Large intestine (tissue), 3 donors: ENCODE measurements at regions not wholly inside any gene's neighbourhood (a gene's known extent, or its start where the extent isn't known, plus 50 kb on each side); places are given as distances from the start of the nearest gene placed in this dataset.

ENCODE experiments used
- DNase-seq, 2 donors: peaks; one replicate each; pipeline versions ENCODE4 v3.0.0 to v3.0.0-alpha.2; 2013
- H3K27ac ChIP-seq: one replicate; pipeline ENCODE4 v1.5.1; 2013; ENCODE audit warnings: low read length
- H3K27me3 ChIP-seq: 2 replicates; pipeline ENCODE4 v1.6.1; 2013; ENCODE audit warnings: low read length; ENCODE audit not compliant: control insufficient read depth, insufficient read depth
- H3K36me3 ChIP-seq: 2 replicates; pipeline ENCODE4 v1.6.1; 2013; ENCODE audit warnings: low read length; ENCODE audit not compliant: control insufficient read depth, insufficient read depth
- H3K4me1 ChIP-seq: one replicate; pipeline ENCODE4 v1.6.1; 2013; ENCODE audit warnings: low read length; ENCODE audit not compliant: control insufficient read depth, insufficient read depth
- H3K4me3 ChIP-seq: one replicate; pipeline ENCODE4 v1.5.1; 2013; ENCODE audit warnings: low read length
- H3K9me3 ChIP-seq: one replicate; pipeline ENCODE4 v1.6.1; 2013; ENCODE audit warnings: mild to moderate bottlenecking, low read depth, low read length, moderate library complexity; ENCODE audit not compliant: control insufficient read depth
- WGBS: methylation state at CpG from one replicate; pipeline ENCODE4 v1.1.5; 2013; ENCODE audit warnings: low lambda C conversion rate; ENCODE audit not compliant: insufficient coverage; 5-methylcytosine and 5-hydroxymethylcytosine counted together

DNA sequence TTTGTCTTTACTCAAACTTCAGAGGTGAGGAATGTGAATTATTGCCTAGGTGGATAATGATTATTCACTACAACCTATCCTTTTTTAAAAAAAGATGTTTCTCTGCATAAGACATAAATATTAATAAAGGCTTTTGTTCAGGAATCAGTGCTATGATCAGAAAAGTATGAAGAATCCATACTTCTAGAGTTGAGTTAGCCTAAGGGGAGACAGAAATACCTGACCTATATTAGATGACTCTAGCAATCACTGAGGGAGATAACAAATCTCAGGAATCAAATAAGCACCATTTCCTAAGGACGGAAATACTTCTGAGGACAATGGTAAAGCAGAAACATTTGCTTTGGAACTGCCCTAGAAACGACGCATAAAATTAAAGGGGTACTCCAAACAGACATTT, 763.8 kb downstream of the GBE1 start:
- no peak overlapping the region for H3K4me3 ChIP-seq

DNA sequence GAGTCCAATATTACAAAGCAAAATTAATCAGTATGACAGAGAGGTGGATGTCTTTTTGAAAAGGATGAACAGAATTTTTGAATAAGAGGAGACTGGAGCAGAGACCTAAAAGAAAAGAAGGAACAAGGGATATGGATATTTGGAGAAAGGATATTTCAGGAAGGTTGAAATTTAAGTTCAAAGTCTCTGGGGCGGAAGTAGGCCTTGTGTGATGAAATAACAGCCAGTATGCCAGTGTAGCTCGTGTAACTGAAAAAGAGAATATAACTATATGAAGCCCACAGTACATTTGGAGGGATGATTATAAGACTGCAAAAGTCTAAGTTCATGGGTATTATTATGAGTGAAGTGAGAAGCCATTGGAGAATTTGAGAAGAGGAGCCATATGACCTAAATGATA, 766.7 kb downstream of the GBE1 start:
- Histone ChIP-seq H3K27me3 (no peaks in the 10 kb centered on the region), H3K36me3 (no peaks in the 10 kb centered on the region), H3K4me3 (no peak overlapping the region), H3K4me1 (peaks cover 12% of the 10 kb centered on the region), H3K9me3 (no peaks in the 10 kb centered on the region), H3K27ac (no peak overlapping the region)
- WGBS: 87% methylated on average over 2 of the region's 2 CpGs
- no peak for DNase-seq

More for the DNA sequence above, 763.8 kb downstream of the GBE1 start:
- Histone ChIP-seq H3K9me3 (no peaks in the 10 kb centered on the region), H3K27me3 (no peaks in the 10 kb centered on the region), H3K36me3 (no peaks in the 10 kb centered on the region), H3K27ac (peak overlapping the region; percentile 85), H3K4me1 (peaks cover 12% of the 10 kb centered on the region)
- WGBS: 40% methylated on average over 3 of the region's 3 CpGs
- no peak for DNase-seq

DNA sequence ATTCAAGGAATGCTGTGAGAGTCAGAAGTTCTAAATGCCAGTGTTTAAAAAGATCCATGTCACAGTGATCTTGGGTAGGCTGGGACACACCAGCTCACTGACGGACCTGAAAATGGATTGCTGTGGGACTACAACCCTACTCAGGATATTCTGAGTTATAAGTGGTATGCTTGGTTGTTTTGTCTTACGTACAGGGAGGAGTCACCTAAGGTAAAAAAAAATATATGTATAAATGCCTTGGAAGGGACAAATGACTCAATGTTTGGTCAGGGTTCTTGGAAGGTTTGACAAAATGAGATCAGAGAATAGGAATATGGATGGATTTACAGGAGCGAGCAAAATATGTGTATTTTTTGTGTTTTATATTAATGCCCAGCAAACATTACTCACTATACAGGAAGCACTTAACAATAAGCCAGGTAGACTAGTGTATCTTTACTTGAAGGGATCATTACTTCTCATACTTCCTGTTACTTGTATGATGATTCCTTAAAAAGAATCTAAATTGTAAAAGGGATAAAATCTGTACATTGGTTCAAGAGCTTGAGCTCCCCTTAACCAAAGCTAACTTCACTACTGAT, 767.3 kb downstream of the GBE1 start:
- H3K36me3 ChIP-seq: no peaks in the 10 kb centered on the region
- peaks cover 12% of the 10 kb centered on the region for H3K4me1 ChIP-seq
- 100% methylated on average over 1 of the region's 3 CpGs for WGBS
- no peak for DNase-seq
- no peaks in the 10 kb centered on the region for H3K9me3 ChIP-seq
- no peak overlapping the region for H3K27ac ChIP-seq
- no peak overlapping the region for H3K4me3 ChIP-seq
- no peaks in the 10 kb centered on the region for H3K27me3 ChIP-seq

DNA sequence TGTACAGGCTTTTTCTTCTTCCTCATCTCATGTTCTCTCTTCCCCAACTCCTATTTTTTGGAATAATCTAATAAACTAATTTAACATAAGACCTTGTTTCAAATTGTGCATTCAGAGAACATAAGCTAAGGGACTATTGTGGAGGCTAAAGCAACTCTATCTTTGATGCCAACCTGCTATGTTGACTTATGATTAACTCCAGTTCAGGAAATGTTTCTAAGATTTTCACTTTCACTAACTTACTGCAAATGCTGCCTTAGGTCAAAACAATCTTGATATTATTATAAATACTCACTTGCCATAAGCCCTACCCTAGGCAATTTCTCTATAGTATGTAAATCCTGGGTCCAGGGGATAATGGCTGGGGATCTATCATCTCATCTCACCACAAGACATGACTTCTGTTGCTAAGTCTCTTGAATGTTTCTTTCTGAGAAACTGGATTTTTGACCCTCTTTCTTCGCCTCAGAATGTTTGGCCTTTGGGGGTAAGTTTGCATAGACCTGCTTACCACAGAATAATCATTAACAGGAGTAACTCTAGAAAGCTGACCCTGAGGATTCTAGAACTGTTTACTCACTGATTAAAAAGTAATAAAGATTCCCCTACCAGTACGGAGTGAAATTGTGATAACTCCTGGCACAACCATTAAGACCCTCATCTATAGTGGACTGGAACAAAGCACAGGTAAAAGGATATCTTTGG, 768.1 kb downstream of the GBE1 start:
- no peak overlapping the region for H3K4me3 ChIP-seq
- peaks cover 7% of the 10 kb centered on the region for H3K9me3 ChIP-seq
- no peaks in the 10 kb centered on the region for H3K36me3 ChIP-seq
- no CpG with 5 or more reads among the region's 2 CpGs for WGBS
- DNase-seq: peak in 1 of 2 donors; percentile 44
- H3K27ac ChIP-seq: no peak overlapping the region
- H3K4me1 ChIP-seq: peaks cover 10% of the 10 kb centered on the region
- H3K27me3 ChIP-seq: no peaks in the 10 kb centered on the region

DNA sequence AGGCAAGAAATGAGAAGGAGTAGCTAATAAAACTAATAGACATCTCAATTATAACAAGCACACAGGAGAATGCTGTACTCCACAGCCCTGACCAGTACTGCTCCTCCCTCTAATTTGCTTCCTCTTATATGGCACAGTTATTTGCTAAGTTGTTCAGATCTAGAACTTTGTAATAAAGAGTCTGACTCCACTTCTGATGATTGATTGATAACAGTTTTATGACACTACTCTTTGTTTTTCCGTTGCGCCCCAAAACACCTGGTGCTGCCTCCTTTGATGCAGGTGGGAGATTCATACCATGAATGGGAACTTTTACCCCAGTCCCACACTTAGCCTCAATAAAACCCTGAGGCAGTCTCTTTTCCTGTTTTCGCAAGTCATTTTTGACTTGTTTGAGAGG, 777.7 kb downstream of the GBE1 start:
- Histone ChIP-seq H3K9me3 (peaks cover 15% of the 10 kb centered on the region), H3K27ac (peak overlapping the region; percentile 19), H3K36me3 (no peaks in the 10 kb centered on the region), H3K27me3 (no peaks in the 10 kb centered on the region), H3K4me1 (peaks cover 17% of the 10 kb centered on the region), H3K4me3 (no peak overlapping the region)
- WGBS: 0% methylated on average over 1 of the region's 3 CpGs
- DNase-seq: peak; percentile 26 to 72

DNA sequence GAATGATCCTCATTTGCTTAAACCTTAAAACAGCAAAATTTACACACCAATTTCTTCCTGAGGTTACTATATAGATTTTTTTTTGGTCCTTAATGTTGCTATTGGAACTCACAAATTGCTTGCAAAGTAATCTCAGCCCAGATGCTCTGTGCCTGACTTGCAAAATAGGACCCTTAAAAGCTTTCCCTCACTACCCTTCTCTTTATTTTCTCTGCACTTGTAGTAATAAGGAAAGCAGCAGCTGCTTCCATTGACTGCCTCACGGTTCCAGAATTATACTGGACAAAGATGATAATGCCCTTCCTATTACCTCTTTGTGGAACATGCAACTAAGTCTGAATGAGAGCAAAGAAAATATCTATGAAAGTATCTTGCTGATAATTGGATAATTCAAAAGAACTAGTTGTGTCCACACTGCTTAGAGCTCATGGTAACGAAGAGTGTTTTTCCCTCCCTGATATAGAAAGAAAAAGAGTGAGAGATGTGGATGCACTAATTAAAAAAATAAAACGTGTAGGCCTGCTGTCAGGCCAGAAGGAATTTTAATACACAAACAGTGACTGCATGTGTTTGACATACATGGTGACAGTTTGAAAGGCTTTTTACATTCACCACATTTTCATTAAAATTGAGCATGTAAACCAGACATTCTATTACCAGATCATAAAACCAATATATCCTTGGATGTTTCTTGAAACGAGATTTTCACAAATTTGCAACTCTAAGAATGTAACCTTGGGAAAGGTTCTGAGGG, 783.1 kb downstream of the GBE1 start:
- Histone ChIP-seq H3K9me3 (peaks cover 12% of the 10 kb centered on the region), H3K27me3 (no peaks in the 10 kb centered on the region), H3K36me3 (no peaks in the 10 kb centered on the region), H3K4me3 (no peak overlapping the region), H3K27ac (no peak overlapping the region), H3K4me1 (peaks cover 14% of the 10 kb centered on the region)
- WGBS: 93% methylated on average over 2 of the region's 4 CpGs
- no peak for DNase-seq

DNA sequence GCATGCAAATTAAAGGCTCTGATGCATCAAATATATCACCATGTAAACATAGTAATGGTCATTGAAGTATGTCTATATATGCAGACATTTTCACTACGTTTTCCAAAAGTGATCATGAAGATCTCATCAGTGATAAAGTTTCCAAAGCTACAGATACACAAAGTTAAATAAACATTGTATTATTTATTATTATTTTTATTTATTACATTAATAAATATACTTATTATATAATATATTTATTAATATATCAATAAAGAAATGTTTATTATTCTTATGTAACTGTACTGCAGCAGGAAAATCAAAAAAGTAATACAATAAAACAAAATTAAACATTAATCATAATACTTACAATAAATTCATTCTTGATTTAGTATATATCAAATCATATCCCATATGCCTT, 791.2 kb downstream of the GBE1 start:
- H3K4me1 ChIP-seq: no peaks in the 10 kb centered on the region
- no peaks in the 10 kb centered on the region for H3K36me3 ChIP-seq
- no peak overlapping the region for H3K27ac ChIP-seq
- H3K27me3 ChIP-seq: no peaks in the 10 kb centered on the region
- no peaks in the 10 kb centered on the region for H3K9me3 ChIP-seq
- DNase-seq: no peak
- H3K4me3 ChIP-seq: no peak overlapping the region
- 67% methylated on average over 1 of the region's 1 CpG for WGBS

DNA sequence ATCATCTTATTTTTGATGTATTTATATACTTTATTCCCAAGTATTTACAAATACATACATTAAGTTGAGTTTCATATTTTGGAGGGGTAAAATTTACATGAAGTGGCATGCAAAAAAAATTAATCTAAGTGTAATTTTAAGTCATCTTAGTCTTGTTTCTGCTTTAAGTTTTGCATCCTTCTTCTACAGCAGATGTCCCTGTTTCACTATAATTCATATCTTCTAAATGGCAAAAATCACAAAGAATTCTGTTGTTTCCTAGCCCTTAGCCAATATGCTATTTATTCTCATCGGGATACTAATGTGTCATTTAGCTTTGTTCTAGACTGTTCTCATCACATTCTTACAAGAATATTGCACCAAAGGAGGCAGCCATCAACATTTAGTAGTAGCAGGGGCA, 831.9 kb downstream of the GBE1 start:
- Histone ChIP-seq H3K36me3 (no peaks in the 10 kb centered on the region), H3K27me3 (no peaks in the 10 kb centered on the region), H3K27ac (no peak overlapping the region), H3K4me3 (no peak overlapping the region), H3K4me1 (no peaks in the 10 kb centered on the region), H3K9me3 (no peaks in the 10 kb centered on the region)
- DNase-seq: no peak
- 100% methylated on average over 1 of the region's 1 CpG for WGBS

DNA sequence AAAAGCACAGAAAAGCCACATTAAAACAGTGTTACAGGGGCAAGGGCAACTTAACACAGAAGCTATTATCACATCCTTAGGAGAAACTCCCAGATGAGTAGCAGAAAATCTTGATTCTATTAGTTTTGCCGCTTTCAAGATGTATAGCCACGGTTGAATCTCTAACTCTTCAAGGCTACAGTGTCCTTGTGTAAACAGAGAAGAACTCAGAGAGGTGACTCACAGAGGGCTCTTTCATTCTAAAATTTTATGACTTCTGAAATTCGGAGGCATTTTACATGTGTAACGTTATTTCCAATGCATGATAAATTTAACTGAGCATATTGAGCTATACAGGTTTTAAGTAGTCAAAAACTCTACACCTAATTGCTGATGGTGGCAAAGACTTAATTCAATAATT, 846.6 kb downstream of the GBE1 start:
- Histone ChIP-seq H3K27me3 (no peaks in the 10 kb centered on the region), H3K4me1 (no peaks in the 10 kb centered on the region), H3K9me3 (no peaks in the 10 kb centered on the region), H3K4me3 (no peak overlapping the region), H3K36me3 (no peaks in the 10 kb centered on the region), H3K27ac (no peak overlapping the region)
- WGBS: 50% methylated on average over 2 of the region's 4 CpGs
- DNase-seq: no peak

DNA sequence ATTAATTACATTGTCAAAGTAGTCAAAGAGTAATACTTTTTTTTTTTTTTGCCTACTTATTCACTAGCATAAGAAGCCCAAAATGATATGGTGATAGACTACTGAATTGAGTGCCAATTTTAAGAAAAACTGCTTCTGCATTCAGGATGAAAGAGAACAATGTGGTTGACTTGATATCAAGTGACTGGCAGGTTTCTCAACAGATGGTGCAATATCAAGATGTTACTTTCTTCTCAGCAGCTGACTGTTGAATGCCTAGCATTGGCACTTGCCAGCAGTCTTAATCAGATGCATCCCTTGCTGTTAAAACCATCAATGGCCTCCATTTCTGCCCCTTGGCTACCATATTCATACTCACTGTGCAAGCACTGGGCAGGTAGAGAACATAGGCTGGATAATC, 863.2 kb downstream of the GBE1 start:
- no peak overlapping the region for H3K27ac ChIP-seq
- no peak overlapping the region for H3K4me3 ChIP-seq

More for the DNA sequence above, 863.2 kb downstream of the GBE1 start:
- Histone ChIP-seq H3K36me3 (no peaks in the 10 kb centered on the region), H3K9me3 (no peaks in the 10 kb centered on the region), H3K27me3 (no peaks in the 10 kb centered on the region), H3K4me1 (no peaks in the 10 kb centered on the region)
- DNase-seq: no peak
